Posterior cingulate gyrus (tissue), 11 donors: ENCODE measurements at regions not wholly inside any gene's neighbourhood (a gene's known extent, or its start where the extent isn't known, plus 50 kb on each side); places are given as distances from the start of the nearest gene placed in this dataset.

Source experiments
- DNase-seq, 10 donors: peaks; one replicate each; pipeline versions ENCODE4 v3.0.0 to v3.0.0-alpha.2; 2020 to 2021; ENCODE audit warnings: mixed read lengths in 3 of 10
- intact Hi-C: fragments of 100-400 bp; cut with DNase I; formaldehyde crosslinking; loops from one replicate; pipeline ENCODE4 v1.15.1; 2023

DNA sequence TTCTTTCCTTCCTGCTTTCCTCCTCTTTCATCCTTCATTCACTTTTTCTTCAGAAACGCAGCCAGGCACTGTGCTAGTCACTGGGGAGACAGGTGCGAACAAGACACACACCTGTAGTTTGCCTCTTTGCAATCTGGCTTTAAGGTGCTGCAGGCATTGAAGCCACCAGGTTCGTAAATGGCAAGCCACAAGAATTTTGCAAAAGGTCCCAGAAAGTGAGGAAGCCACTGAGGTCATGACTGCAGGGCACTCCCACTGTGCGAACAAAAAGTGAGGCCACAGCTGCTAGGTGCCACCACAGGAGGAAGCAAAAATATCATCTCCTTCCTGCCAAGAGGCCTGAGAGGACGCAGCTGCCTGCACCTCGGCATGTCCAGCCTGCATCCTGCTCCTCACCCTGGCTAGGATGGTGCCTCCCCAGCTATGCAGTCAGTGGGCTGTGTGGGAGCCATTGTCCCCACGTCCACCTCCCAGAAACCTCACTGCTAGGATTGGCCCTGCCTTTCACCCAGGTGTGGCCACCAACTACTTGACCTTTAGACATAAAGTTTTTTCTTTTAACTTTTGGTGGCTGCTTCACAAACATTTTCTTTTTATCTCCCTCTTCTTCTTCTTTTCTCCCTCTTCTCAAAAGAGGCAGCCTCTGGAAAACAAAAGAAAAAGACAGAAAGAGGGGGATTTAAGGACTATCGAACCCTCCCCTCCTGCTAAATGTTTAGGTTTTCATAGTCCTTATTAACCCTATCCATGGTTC lies 230.8 kb downstream of the BCAS1 start:
- DNase-seq = no peak
- intact Hi-C loops = no loop called here

DNA sequence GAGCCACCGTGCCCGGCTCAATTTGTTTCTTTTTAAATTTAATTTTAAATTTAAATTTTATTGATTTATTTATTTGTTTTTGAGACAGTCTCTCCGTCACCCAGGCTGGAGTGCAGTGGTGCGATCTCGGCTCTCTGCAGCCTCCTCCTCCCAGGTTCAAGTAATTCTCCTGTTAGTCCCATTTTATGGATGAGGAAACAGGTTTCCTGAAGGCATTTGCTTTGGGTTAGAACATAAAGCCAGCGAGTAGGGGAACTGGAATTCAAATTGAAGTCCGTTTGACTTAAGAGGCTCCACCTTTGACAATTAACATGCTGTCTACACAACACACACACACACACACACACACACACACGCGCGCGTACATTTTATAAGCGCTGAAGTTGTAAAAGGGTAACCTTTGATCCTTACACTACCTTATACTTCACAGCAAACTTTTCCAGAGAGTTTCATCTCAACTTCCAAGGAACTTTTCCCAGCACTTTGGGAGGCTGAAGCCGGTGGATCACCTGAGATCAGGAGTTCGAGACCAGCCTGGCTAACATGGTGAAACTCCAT lies 232.0 kb downstream of the BCAS1 start:
- DNase-seq = no peak
- intact Hi-C loops = no loop called here

DNA sequence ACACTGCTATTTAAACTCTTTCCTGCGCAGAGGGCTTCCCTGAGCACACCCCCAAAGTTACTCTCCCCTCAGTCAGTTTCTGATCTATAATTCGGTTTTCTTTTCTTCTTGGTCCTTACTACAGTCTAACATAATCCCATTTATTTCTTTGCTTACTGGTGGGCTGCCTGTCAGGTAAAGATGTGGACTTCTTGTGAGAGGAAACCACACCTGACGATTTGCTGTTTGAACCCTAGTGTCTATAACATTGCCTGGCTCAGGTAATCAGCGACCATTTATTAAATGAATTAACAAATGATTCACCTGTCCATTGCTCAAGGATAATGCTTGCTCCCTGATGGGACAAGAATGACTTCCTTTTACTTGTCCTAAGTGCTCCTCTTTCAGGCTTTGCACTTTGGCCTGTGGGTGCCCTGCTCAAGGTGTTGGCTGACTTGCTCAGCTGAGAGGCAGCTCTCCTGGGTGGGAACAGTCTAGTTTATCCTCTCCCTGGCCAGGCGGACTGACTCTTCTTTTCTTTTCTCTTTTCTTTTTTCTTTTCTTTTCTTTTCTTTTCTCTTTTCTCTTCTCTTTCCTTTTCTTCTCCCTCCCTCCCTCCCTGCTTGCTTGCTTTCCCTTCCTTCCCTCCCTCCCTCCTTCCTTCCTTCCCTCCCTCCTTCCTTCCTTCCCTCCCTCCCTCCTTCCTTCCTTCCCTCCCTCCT lies 233.1 kb downstream of the BCAS1 start:
- DNase-seq = no peak
- intact Hi-C loops = no loop called here

DNA sequence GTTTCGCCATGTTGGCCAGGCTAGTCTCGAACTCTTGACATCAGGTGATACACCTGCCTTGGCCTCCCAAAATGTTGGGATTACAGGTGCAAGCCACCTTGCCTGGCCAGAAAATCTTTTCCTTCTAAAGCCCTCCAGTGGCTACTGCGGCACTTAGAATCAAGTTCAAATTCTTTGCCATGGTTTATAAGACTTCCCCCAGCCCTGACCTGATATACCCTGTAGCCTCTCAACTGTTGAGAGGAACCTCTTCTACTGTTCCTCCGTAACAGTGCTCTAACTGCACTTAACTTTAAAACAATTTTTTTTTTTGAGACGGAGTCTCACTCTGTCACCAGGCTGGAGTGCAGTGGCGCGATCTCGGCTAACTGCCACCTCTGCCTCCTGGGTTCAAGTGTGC lies 235.6 kb downstream of the BCAS1 start:
- intact Hi-C loops = no loop called here
- no peak for DNase-seq

DNA sequence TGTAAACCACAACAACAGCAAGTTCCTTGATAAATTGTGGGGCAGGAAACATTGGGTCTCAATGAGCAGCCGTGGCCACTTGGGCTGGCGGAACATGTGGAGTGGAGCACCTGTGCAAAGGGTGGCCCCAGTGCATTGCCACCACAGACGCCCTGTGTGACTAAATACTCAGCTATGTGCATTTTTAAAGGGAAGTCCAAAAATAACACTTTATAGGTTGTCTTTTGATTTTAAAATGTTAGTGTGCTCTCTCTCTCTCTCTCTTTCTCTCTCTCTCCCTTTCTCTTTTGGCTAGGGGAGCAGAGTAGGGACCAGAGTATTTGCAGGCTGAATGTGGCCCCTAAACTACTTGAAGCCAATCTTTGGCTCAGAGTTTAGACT lies 236.3 kb downstream of the BCAS1 start:
- no peak for DNase-seq
- intact Hi-C loops = no loop called here

DNA sequence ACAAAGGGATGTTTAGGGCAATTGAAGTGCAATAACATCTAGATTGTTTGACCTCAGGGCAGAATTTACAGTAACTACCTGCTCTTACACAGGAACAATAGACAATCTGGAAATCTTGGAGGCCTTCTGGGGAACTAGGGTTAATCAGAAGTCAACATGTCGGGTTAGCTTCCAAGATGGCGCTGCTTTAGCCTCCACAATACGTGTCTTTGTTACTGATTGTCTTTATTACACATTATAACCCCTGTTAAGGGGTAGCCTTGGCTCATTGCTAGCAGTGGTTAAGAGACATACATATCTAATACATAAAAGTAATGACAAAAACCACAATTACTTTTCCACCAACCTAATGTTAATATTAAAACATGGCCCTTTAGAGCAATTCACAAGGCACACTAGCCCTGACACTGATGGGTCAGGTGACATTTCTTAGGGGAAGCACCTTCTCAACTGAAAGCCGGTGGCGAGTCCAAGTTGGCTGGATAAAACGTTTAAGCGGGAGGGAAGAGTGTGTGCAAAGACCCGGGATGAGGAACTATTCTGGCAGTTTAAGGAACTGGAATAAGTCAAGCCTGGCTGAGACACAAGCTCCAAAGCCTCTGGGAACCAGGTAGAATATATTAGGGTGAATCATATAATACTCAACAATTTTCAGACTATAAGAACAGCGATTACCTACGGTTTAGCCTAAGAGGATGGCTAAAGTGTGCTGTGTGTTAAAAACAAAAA lies 236.9 kb downstream of the BCAS1 start:
- DNase-seq = no peak
- intact Hi-C loops = no loop called here

DNA sequence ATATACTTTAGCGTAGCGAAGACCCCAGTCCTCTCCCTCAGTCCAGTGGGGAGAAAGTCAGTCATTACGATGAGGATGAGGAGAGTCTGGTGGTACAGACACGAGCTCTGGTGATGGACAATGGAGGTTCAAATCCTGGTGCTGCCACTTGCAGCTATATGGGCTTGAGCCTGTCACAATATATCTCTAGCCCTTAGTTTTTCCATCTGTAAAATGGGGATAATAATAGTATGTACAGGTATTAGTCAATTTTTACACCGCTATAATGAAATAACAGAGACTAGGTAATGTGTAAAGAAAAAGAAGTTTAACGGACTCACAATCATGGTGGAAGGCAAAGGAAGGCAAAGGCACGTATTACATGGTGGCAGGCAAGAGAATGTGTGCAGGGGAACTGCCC lies 237.9 kb downstream of the BCAS1 start:
- DNase-seq = no peak
- intact Hi-C loops = no loop called here

DNA sequence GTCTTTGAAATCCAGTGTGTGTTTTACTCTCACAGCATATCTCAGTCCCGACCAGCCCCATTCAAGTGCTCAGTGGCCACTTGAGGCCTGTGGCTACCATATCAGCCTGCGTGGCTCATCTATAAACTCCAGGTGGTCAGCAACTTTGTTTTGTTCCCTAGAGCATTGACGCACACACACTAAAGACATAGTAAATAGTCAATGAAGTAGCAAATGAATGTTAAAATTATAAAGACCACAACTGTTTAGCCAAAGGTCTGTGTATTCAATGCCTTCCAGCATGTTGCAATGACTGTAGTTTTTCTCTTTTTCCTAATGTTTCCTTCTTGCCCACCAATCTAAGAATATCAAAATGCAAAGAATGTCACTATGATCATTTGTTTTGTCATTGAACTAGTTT lies 238.2 kb upstream of the ZNF217 start:
- intact Hi-C loops = no loop called here
- no peak for DNase-seq

DNA sequence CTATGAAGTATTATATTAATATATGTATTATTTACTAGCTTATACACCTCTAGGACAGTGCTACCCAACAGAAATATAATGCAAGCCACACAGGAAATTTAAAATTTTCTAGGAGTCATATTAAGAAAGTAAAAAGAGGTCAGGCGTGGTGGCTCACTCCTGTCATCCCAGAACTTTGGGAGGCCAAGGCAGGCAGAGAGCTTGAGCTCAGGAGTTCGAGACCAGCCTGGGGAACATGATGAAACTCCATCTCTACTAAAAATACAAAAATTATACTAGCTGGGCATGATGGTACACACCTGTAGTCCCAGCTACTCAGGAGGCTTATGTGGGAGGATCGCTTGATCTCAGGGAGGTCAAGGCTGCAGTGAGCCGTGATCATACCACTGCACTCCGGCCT lies 237.6 kb upstream of the ZNF217 start:
- intact Hi-C loops = no loop called here
- DNase-seq = no peak

DNA sequence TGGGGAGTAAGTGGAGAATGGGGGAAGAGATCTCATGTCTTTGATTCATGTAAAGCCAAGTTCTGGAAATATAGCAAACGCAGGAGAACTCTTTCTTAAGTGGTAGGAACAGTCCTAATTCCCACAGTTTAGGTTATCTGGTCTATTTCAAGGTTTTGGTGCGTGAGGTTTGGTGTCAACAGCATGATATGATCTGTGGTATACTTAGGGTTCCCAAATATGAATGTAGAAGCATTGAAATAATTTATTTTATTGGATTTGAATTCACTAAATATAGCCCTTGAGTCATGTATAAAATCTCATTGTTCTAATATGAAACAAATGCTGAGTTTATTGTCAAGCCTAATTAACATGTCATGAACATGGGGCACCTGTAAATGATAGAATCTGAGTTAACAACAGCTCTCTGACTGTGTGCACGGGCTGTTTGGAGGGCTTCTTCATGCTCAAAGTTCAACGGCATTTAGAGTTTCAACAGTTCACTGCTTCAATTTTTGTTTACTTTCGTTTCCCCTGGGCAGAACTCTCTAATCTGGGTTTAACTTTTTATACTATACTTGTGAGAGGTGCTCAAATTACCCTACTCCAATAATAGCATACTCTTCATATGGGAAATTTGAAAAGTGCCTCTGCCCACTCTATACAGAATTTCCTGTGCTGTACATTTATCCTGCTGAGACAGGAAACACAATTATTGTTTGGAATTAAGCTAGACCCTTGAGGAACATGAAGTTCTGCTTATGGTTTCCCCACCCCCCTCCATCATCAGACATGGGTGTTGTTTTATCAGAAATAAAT lies 236.3 kb upstream of the ZNF217 start:
- no peak for DNase-seq
- intact Hi-C loops = no loop called here

DNA sequence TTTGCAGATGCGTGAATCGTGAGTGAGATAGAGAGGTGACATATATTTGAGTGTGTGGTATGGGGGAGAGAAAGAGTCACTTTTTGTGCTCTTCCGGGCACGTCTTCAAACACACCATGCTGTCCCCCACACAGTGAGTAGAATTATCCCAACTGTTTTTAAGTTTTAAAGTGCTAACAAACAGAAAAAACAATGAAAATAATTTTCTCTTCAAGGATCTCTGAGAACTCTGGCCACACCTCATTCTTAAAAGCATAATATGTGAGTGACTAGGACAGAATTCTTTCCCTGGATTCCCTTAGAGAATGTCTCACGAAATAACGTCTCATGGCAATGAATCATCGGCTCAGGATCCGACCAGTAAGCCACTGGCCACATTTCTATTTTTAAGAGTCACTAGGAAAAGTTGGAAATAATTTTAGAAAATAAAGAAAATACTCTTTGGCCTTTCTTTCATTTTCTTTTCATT lies 235.7 kb upstream of the ZNF217 start:
- intact Hi-C loops = no loop called here
- no peak for DNase-seq

DNA sequence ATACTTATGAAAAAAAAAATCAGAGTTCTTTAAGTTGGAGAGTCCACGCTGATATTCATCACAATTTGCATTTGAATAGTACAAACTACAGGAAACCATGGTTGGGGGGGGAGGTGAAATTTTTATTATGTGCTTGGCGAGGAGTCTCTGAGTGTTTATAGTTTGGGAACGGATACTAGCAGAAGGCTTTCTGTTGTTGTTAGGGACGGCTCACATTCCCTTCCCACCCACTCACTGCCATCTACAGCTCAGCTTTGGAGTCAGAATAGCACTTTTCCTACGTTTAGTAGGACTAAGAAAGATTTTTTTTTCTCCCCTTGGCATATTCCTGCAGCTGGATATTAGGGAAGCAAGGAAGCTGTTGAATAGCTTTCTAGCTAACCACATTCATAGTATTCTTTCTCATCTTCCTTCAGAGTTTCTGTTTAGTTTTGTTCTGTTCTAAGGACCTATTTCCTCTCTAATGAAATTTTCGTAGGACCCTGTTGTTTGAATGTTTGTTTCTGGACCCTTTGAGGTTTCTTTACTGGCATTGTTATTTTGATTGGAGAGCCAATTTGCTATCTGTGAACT lies 235.1 kb upstream of the ZNF217 start:
- no peak for DNase-seq
- intact Hi-C loops = no loop called here

DNA sequence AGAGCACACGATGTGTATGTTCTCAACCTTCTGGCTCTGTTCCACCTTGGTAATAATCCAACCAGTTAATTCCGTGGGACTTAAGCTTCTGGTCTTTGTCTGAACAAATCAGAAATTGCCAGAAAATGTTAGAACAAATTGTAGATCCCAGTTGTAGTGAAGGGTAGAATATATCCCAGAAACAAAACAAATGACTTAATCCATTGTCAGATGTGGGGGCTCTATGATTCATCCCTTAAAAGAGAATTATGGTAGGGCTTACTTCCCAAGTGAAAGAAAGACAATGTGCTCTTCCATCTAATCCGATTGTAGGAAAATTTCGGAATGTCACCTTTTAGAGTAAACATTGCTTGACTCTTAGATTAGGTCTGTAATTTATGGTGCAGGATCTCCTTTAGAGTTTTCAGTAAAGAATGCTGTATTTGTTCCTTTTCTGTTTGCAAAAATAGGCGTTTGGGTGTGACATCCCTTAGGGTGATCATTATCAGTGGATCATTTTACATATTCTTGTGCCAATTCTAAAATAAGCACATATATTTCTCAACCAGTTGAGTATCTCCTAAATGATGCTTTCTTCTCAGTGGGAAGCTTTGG lies 234.5 kb upstream of the ZNF217 start:
- intact Hi-C loops = no loop called here
- DNase-seq = no peak

DNA sequence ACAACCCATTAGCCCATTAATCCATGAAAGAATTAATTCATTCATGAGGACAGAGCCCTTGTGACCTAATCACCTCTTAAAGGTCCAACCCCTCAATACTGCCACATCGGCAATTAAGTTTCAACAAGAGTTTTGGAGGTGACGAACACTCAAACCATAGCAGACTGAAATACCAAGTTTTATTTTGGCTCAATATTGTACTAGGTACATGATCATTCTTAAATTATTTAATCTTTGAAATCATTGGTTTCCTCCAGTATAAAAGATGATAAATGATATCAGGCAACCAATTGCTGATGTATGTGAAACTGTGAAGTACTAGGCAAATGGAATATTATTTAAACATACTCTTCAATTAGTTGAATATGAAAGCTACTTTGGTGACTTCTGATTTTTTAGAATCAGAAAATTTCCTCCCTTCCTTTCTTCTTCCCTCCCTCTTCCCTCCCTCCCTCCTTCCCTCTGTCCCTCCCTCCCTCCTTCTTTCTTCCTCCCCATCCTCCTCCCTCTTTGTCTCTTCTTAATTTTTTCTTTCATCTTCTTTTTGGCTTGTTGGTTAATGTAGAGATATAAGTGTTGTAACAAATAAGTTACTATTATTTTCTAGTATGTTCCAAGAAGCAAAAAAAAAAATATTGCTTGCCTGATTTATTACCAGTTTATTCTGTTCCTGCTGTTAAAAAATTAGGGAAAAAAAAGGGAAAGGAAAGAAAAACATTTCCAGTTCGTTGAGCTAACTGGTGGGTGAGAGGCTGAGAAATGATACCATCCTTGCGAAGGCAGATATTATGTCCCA lies 233.9 kb upstream of the ZNF217 start:
- no peak for DNase-seq
- intact Hi-C loops = no loop called here

DNA sequence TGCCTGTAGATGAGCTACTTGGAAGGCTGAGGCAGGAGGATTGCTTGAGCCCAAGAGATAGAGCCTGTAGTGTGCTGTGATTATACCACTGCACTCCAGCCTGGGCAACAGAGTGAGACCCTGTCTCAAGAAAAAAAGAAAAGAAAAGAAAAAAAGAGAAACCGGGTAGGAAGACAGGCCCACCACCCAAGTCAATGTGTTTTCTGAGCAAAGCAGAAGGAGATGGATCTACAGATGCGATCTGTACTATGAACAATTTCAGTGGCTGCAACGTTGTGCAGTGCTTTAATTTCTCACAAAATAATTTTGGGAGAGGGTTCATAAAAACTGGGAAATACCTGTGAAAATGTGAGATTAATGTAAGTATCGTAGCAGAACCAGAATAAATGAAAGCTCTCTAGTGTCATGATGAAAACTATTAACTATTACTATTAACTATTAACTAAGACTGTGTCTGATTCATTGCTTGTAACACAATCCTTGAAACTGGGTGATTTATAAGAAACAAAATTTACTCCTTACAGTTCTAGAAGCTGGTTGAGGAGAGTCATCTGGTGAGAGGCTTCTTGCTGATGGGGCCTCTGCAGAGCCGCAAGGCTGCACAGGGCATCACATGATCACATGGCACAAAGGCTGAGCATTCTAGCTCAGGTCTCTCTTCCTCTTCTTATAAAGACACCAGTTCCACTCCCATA lies 233.1 kb upstream of the ZNF217 start:
- no peak for DNase-seq
- intact Hi-C loops = no loop called here

DNA sequence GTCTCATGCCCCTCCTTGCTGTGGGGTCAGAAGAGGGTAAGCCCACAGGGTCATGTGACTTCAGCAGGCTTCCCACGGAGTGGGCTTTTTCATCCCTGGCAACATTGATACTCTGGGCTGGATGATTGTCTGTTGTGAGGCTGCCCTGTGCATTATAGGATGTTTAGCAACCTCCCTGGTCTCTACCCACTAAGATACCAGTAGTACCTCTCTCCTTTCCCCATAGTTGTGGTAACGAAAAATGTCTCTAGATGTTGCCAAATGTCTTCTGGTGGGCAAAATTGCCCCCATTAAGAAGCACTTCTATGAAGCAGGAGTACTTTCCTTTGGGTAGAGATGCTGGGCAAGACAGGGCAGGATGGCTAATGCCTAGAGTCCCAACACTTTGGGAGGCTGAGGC lies 232.5 kb upstream of the ZNF217 start:
- intact Hi-C loops = no loop called here
- no peak for DNase-seq

DNA sequence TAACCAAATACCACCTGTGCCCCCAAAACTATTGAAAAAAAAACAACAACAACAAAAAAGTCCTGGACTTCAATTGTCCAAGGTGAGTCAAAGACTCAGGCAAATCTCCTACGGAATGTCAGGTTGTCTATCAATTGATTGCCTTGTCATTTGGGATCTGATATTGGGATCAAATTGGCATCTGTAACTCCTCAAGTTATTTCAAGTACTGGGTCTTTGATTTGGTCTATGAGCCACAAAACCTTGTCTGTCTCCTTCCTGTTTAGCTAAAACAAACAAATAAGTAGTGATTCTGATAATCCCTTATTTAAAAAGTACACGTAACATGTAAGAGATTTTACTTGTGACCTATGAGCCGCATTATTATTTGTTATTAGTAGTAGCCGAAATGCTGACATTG lies 231.6 kb upstream of the ZNF217 start:
- no peak for DNase-seq
- intact Hi-C loops = no loop called here

DNA sequence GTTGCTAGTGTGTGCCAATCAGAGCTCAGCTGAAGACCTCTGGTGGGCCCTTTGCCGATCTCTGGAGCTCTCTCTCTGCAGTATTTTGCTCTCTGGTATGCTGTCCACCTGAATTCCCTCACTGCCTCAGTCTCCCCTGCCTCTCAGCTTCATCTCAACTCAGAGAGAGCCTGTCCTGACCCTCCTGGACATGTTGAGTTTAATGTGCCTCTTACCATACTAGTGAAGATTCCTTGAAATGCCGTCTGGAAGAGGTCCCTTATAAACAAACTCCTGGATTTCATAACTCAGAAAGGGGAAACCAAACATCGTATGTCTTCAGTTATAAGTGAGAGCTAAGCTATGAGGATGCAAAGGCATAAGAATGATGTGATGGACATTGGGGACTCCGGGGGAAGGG lies 231.1 kb upstream of the ZNF217 start:
- intact Hi-C loops = no loop called here
- no peak for DNase-seq
